Cardiac muscle cell (in vitro differentiated cells and primary cell): ENCODE measurements at regions not wholly inside any gene's neighbourhood (a gene's known extent, or its start where the extent isn't known, plus 50 kb on each side); places are given as distances from the start of the nearest gene placed in this dataset.

Experiments used
- DNase-seq, 2 donors: peaks; one replicate each; pipeline versions ENCODE4 v3.0.0 to v3.0.0-alpha.2; 2010 to 2017; ENCODE audit warnings: low read depth in 1 of 2, low spot score in 1 of 2
- H3K27ac ChIP-seq: fragments of 200-600 bp; sonication (generic); 2 replicates; pipeline ENCODE4 v1.5.1; 2016
- H3K27me3 ChIP-seq: fragments of 200-600 bp; sonication (generic); 2 replicates; pipeline ENCODE4 v1.6.0; 2016; ENCODE audit warnings: control low read depth
- H3K36me3 ChIP-seq: fragments of 200-600 bp; sonication (generic); 2 replicates; pipeline ENCODE4 v1.5.1; 2016; ENCODE audit warnings: control low read depth
- H3K4me1 ChIP-seq: fragments of 200-600 bp; sonication (generic); 2 replicates; pipeline ENCODE4 v1.8.1; 2017; ENCODE audit warnings: low read depth, mild to moderate bottlenecking, mixed run types
- H3K4me3 ChIP-seq: fragments of 200-600 bp; sonication (generic); 2 replicates; pipeline ENCODE4 v1.5.1; 2016; ENCODE audit warnings: mild to moderate bottlenecking
- H3K9me3 ChIP-seq: fragments of 200-600 bp; sonication (generic); 2 replicates; pipeline ENCODE4 v1.5.1; 2017; ENCODE audit warnings: low read depth, mild to moderate bottlenecking, control low read depth
- TF ChIP-seq, protein P1 (sequence below): IDR thresholded peaks from 2 replicates; pipeline ENCODE4 v1.5.1; 2012; ENCODE audit warnings: low read depth, mild to moderate bottlenecking, low read length

DNA sequence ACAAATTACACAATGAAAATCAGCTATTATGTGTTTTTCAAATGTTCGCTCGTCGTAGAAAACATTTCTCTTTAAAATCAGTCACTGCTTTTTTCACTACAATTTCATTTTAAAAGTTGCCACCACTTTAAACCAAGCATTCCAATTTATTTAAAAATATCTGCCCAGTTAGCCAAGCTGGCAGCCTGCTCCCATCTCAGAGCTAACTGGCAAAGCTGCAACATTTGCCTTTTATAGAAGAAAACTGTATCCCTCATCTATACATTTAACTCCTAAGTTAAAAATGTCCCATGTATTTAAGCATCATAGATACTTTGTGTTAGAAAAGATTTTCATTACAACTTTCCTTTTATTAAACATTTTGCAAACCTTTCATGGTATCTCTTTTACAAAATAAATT is 294.9 kb upstream of the ADAMTS16 start:
- no peak for DNase-seq
- Histone ChIP-seq H3K4me1 (no peaks in the 10 kb centered on the region), H3K4me3 (no peak overlapping the region), H3K27ac (no peak overlapping the region), H3K27me3 (no peaks in the 10 kb centered on the region), H3K9me3 (no peaks in the 10 kb centered on the region), H3K36me3 (no peaks in the 10 kb centered on the region)
- TF ChIP-seq, protein P1, sequence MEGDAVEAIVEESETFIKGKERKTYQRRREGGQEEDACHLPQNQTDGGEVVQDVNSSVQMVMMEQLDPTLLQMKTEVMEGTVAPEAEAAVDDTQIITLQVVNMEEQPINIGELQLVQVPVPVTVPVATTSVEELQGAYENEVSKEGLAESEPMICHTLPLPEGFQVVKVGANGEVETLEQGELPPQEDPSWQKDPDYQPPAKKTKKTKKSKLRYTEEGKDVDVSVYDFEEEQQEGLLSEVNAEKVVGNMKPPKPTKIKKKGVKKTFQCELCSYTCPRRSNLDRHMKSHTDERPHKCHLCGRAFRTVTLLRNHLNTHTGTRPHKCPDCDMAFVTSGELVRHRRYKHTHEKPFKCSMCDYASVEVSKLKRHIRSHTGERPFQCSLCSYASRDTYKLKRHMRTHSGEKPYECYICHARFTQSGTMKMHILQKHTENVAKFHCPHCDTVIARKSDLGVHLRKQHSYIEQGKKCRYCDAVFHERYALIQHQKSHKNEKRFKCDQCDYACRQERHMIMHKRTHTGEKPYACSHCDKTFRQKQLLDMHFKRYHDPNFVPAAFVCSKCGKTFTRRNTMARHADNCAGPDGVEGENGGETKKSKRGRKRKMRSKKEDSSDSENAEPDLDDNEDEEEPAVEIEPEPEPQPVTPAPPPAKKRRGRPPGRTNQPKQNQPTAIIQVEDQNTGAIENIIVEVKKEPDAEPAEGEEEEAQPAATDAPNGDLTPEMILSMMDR = no peak

DNA sequence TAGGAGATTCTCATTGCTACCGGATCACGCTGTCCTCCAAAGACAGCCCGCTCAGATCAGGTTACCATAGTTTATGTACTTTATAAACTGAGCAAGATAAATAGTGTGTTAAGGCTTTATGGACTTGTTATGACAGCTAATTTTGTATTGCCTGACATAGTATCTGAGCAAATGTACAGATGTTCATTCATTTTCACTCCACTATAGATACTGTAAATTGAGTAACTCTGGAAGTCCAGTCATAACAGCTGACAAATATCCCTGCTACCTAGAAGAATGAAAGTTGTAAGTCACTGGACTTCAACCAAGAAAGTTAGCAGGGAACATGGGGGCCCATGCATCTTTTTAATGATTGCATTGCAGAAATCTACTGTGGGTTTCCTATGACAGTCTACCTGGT is 292.4 kb upstream of the ADAMTS16 start:
- Histone ChIP-seq H3K36me3 (no peaks in the 10 kb centered on the region), H3K9me3 (no peaks in the 10 kb centered on the region), H3K4me3 (no peak overlapping the region), H3K4me1 (no peaks in the 10 kb centered on the region), H3K27ac (no peak overlapping the region), H3K27me3 (no peaks in the 10 kb centered on the region)
- DNase-seq = no peak
- TF ChIP-seq, protein P1 = no peak

DNA sequence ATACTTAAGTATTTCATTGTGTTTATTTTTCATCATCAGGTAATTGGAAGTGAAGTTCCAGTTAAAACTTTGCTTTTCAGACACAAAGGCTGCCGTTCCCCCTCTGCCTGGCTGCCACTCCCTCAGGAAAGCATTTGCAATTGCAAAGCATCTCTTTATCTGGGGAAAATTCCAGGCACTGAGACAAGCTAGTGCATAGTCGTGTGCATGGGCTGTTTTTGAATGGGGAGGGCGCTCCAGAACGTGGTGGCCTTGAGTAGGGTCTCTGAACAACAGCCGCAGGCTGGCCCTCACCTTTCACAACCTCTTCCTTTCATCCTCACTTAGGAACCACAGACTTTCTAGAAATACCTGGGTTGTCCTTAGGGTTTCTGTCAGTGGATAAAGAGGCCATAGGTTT is 285.1 kb upstream of the ADAMTS16 start:
- no peaks in the 10 kb centered on the region for H3K9me3 ChIP-seq
- H3K4me3 ChIP-seq = no peak overlapping the region
- DNase-seq = no peak
- no peaks in the 10 kb centered on the region for H3K36me3 ChIP-seq
- no peak overlapping the region for H3K27ac ChIP-seq
- TF ChIP-seq, protein P1 = no peak
- no peaks in the 10 kb centered on the region for H3K27me3 ChIP-seq
- H3K4me1 ChIP-seq = no peaks in the 10 kb centered on the region

DNA sequence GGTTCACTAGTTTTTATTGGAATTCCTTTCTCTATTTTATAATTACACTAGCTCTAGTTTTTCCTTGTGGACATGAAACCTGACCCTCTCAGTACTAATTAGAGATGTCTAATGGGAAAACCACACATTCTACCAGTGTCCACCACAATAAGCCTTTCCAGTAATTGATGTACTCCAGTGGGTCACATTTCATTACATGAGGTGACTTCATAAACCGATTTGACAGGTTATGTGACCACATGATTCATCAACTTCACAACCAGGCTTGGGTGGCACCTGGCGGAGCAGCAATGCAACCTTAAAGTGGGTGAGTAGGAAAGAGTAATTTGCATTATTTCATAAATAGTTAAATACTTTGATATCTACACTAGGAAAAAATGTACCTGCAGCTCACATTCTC is 284.2 kb upstream of the ADAMTS16 start:
- Histone ChIP-seq H3K27me3 (no peaks in the 10 kb centered on the region), H3K36me3 (no peaks in the 10 kb centered on the region), H3K4me1 (no peaks in the 10 kb centered on the region), H3K27ac (no peak overlapping the region), H3K9me3 (no peaks in the 10 kb centered on the region), H3K4me3 (no peak overlapping the region)
- TF ChIP-seq, protein P1 = no peak
- DNase-seq = no peak

DNA sequence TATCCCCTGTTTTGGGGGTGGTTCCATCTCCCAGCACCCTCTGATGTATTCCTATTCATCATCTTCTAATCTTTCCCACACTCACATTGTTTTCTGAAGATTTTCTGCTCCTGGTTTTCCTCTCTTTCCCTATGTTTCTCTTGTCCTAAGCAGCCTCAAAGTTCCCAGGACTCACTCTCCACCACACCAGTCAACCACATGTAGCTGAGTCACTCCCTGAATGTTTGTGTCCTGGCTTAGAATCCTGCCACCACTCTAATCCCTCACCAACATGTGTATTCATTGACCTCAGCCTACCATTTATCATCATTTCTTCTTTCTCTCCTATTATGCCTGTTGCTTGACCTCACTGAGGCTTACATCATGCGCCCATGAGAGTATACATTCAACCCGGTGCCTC is 282.4 kb upstream of the ADAMTS16 start:
- H3K4me1 ChIP-seq = no peaks in the 10 kb centered on the region
- TF ChIP-seq, protein P1 = no peak
- no peak overlapping the region for H3K27ac ChIP-seq
- no peak overlapping the region for H3K4me3 ChIP-seq
- no peaks in the 10 kb centered on the region for H3K27me3 ChIP-seq
- DNase-seq = no peak
- no peaks in the 10 kb centered on the region for H3K36me3 ChIP-seq
- H3K9me3 ChIP-seq = no peaks in the 10 kb centered on the region
